Fibroblast of the aortic adventitia (primary cell): ENCODE measurements at regions not wholly inside any gene's neighbourhood (a gene's known extent, or its start where the extent isn't known, plus 50 kb on each side); places are given as distances from the start of the nearest gene placed in this dataset.
"Not testable (repeated sequence)": the region's sequence is repeated elsewhere in the genome, so short reads cannot be mapped to it uniquely, and the experiment has no call there.

Experiments
- DNase-seq: peaks from one replicate; pipeline ENCODE4 v3.0.0-alpha.2; 2010; ENCODE audit warnings: low read depth
- H3K4me3 ChIP-seq: 2 replicates; pipeline ENCODE4 v1.5.1; 2011; ENCODE audit warnings: low read depth, mild to moderate bottlenecking, control low read depth, low read length, moderate library complexity

DNA sequence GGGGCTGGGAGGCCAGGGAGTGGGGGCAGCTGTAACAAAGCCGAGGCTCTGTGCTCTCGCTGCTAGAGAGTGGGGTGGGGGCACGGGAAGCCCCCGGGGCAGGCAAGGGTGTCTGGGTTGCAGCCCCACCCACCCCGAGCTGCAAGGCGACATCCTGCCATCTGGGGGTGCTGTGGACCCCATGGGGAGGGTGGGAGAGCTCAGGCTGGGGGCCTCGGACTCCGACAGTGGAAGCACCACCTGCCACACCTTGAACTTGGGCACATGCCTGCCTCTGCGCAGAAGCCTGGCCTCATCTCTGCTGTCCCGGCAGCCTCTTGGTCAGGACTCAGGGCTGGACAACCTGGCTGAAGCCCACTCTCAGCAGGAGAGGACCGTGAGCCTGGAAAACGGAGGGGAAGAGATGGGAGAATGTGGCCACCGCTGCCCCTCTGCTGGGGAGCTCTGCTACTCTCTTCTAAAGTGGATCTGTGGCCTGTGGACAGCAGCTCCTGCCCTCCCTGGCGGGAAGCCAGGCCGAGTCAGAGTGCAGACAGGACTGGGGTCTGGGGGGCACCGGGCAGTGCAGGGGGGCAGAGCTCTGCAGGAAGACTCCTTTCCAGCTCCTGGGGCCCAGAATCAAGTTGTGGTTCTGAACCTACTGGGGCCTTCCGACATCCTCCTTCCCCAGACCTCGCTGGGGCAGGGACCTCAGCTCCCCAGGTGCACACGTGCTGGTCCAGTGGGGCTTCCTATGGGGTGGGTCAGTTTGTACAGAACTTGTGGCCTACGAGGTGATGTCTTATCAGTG, 207.2 kb downstream of the BANP start:
- not testable (repeated sequence) for DNase-seq, H3K4me3 ChIP-seq

DNA sequence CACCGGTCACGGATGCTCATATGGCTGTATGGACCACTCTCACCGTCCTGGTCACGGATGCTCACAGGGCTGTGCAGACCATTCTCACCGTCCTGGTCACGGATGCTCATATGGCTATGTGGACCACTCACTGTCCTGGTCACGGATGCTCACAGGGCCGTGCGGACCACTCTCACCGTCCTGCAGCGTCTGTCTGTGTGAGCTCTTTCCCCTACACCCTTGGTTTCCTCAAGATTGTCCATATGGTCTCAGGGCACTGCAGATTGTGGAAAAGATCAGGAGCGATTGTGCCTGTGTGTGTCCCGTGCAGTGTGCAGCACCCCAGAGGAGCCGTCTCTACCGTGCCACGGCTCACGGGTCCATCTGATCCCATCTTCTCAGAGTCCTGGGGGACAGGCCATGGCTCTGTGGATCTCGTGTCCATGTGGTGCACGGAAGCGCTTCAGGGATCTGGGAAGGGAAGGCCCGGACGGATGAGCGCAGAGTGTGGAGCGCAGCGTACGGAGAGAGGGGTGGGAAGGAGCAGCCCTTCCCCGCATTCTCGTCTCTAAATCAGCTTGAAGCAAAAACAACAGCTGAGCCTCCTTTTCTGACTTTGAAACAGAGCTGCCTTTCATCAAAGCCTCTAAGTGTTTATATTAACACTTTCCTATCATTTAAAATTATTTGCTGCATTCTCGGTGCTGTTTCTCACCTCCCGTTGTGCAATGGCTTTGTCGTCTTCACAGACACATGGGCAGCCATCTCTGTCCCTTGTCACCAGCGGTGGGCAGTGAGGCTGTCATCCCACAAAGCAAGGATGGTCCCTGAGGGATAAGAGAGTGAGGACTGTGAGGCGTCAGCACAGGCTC, 208.0 kb downstream of the BANP start:
- not testable (repeated sequence) for DNase-seq, H3K4me3 ChIP-seq

DNA sequence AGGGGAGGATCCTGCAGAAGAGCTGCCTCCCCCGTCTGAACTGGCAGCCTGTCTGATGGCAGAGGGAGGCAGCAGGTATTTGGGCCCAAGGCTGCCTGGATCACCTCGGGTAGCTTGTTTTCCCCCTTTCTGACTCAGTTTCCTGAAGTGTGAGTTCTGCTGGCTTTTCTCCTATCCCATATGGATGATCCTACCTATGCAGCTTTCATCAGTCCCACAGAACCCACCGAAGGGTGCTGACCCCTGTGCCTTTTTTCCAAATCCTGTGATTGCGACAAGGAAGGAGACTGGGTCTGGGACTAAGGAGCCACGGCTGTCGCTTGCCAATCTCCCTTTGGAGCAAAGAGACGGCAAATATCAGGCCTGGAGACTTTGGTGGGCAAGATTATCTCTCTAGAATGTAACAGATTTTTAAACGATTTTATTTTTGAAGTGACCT, 208.7 kb downstream of the BANP start:
- not testable (repeated sequence) for DNase-seq

GRCh38 chr16:88161191-88161590, 210.0 kb downstream of the BANP start:
- DNase-seq: not testable (repeated sequence)

More for the DNA sequence above, 208.7 kb downstream of the BANP start:
- H3K4me3 ChIP-seq: not testable (repeated sequence)

DNA sequence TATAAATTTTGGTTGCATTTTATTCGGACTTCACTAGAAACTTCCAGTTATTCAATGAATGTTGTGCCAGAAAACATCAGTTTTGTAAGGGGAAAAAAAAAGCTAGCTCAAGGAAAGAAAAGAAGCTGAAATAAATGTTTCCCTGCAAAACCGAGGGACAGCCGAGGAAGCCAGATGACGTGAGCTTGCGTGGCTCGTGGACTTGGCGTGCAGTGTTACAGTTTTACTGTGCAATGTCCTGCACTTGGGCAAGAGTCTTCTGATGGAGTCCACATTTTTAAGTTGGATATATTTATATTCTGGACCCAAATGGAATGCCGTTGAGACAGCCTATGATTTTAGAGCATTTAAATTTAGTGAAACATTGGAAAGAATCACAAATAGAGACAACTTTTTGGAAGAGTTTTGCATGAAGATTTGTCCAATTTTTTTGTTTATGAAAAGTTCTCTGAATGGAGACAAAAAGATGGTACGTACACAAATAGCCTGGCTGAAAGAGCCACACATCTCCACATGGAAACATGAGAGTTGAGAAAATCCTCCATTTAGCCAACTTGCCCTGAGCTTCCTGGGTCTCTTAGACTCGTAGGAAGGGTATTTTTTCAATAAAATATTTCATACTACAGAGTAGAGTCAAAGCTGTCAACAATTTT, 210.5 kb downstream of the BANP start:
- peak overlapping the region; percentile 9 for H3K4me3 ChIP-seq
- DNase-seq: peak; percentile 74

More at GRCh38 chr16:88161191-88161590, 210.0 kb downstream of the BANP start:
- H3K4me3 ChIP-seq: peak overlapping the region; percentile 5

DNA sequence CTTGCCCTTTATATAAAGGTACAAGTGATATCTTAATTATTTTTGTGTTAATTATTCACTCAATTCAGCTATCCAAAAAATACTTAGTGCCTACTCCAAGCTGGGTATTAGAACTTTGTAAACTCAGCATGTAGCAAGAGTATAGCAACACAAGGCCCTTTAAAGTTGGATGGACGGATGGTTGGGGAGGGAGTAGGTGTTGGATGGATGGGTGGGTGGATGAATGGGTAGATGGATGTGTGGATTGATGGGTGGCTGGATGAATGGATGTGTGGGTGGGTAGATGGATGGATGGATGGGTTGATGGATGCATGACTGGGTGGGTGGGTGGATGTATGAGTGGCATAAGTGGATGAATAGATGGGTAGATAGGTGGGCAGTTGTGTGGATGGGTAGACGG, 211.5 kb downstream of the BANP start:
- DNase-seq, H3K4me3 ChIP-seq: not testable (repeated sequence)

- not testable (repeated sequence) for DNase-seq, H3K4me3 ChIP-seq
These were observed 213.2 kb downstream of the BANP start for GRCh38 chr16:88164196-88165039.

- not testable (repeated sequence) for H3K4me3 ChIP-seq, DNase-seq
These were observed 213.9 kb downstream of the BANP start for GRCh38 chr16:88165040-88165544.

GRCh38 chr16:88165683-88166082, 214.4 kb downstream of the BANP start:
- not testable (repeated sequence) for H3K4me3 ChIP-seq
- peak; percentile 17 for DNase-seq

- DNase-seq: peak; percentile 61
- H3K4me3 ChIP-seq: not testable (repeated sequence)
These were observed 215.1 kb downstream of the BANP start for GRCh38 chr16:88166209-88166773.

DNA sequence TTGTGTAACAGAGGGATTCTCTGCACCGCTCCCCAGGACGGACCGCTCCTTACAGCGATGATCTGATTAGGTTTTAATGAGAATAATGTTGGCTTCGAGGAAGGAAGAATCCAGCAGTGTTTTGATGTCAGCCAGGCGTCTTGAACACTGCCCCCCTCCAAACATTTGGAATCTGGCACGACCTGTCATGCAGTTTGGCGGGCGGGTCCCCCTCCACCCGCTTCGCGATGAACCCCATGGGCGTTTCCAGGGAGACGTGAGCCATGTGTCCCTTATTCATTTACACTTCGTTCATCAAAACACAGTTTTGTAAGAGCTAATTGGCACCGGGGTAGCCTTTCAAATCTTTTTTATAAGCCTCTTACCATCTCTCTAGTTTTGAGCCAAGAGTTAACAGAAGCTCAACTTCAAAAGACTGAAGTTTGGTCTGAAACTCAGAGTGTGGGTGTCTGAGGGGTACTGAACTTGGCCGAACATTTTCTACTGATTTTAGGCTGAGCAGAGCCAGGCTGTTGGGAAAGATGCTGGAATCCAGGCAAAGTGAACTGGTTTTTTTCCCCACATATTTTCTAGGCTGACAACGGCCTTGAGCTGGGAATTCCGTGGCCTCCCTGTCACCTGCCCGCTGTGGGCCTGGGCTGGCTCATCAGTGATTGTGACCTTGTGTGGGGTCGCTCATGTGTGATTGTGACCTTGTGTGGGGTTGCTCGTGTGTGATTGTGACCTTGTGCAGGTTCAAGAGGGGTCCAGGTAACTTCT, 214.8 kb upstream of the ZNF469 start:
- not testable (repeated sequence) for H3K4me3 ChIP-seq
- peak; percentile 13 for DNase-seq

DNA sequence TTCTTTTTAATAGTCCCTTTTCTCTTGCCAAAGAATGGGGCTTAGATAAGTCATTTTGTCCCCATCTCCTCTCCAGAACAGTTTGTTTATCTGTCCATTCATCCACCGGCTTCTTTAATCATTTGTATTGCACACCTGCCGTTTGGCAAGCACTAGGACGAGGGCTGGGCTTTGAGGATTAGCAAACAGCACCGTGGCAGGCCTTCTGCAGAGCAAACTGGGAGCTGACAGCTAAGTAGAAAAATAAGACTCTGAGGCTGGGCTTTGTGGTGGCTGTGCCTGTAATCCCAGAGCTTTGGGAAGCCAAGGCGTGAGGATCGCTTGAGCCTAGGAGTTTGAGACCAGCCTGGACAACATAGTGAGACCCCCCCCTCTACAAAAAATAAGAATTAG, 214.2 kb upstream of the ZNF469 start:
- not testable (repeated sequence) for DNase-seq, H3K4me3 ChIP-seq

DNA sequence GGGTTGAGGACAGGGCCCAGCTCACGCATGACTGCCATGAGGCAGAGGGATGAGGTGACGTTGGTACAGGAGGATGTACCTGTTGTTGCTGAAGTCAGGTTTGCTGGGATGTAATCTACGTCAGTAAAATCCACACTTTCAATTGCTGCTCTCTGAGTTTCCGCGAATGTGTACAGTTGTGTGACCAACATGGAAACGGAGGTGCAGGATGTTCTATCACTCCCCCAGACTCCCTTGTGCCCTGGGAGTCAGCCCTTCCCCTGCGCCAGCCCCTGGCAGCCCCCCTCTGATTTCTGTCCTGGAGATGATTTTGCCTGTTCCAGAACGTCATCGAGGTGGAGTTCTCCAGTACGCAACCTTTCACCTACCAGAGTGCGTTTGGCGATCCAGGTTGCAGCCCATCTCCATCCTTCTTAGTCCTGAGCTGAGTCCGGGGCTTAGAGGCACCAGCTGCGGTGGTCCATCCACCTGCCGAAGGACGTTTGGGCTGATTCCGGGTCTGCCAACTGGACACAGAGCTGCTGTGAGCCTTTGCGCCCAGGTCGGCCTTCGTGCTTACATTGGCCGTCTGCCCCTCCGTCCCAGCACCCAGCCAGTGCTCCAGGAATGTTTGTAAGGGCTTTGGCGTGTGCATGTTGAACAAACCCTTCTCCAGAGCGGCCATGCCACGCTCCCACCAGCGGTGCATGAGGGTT, 213.5 kb upstream of the ZNF469 start:
- not testable (repeated sequence) for H3K4me3 ChIP-seq, DNase-seq

- not testable (repeated sequence) for H3K4me3 ChIP-seq, DNase-seq
These were observed 213.0 kb upstream of the ZNF469 start for GRCh38 chr16:88169831-88170165.
